ENCODE measurements at regions not wholly inside any gene's neighbourhood (a gene's known extent, or its start where the extent isn't known, plus 50 kb on each side); places are given as distances from the start of the nearest gene placed in this dataset.

DNA sequence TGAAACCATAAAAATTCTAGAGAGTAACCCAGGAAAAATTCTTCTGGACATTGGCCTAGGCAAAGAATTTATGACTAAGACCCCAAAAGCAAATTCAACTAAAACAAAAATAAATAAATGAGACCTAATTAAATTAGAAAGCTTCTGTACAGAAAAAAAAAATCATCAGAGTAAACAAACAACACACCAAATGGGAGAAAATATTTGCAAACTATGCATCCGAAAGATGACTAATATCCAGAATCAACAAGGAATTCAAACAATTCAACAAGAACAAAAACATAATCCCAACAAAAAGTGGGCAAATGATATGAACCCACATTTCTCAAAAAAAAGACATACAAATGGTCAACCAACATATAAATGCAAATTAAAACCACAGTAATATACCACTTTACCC is 242.6 kb upstream of the CDYL start (continued):
- TF ChIP-seq, protein P1, sequence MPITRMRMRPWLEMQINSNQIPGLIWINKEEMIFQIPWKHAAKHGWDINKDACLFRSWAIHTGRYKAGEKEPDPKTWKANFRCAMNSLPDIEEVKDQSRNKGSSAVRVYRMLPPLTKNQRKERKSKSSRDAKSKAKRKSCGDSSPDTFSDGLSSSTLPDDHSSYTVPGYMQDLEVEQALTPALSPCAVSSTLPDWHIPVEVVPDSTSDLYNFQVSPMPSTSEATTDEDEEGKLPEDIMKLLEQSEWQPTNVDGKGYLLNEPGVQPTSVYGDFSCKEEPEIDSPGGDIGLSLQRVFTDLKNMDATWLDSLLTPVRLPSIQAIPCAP (CRISPR knock-in tag; IDR thresholded peaks at IDR 0.05; ENCODE audit: borderline replicate concordance), result no peak
- no peak for TF ChIP-seq ZNF165 (CRISPR knock-in tag; IDR thresholded peaks at IDR 0.05; ENCODE audit: borderline replicate concordance)
- TF ChIP-seq KAT2B (IDR thresholded peaks at IDR 0.05; ENCODE audit: low read depth, low read length), result no peak
- no peak for TF ChIP-seq ZNF695 (CRISPR knock-in tag; IDR thresholded peaks at IDR 0.05)

DNA sequence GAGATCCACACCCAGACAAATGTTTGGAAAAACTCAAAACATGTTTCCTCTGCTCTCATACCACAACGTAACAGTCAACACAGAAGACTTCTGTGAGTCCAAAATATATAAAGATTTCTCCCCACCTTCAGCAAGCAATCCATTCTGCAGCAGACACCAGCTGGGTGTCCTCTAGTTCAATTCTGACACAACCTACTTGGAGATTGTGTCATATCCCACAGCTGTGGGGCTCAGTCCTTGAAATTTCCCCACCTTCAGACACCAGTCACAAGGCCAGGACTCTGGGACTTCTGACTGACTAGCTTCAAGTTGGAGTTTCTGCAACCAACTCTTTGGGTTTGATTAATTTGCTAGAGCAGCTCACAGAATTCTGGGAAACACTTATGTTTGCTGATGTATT is 244.8 kb upstream of the CDYL start:
- intact Hi-C loops (cut with micrococcal nuclease) (no loop called here), in situ Hi-C loops (cut with MboI) (no loop called here)
- 0% methylated on average over 1 of the region's 1 CpG for WGBS (ENCODE audit: insufficient coverage, low coverage, missing lambda C conversion rate)

More for the DNA sequence above, 244.8 kb upstream of the CDYL start:
- DNase-seq (ENCODE audit: extremely low read depth in 1 of 4, low spot score in 3 of 4) (no peak), ATAC-seq (no peak), FAIRE-seq (no peak)
- ChIA-PET CTCF (ENCODE audit: low intra/inter-chr PET ratio) (no interaction called here), POLR2A (interaction anchor here (0.7 to 0.9 kb wide), 2 partner anchors 93 to 113 kb away, joined by 3 read pairs; no protein-coding TSS in a partner anchor)
- Histone ChIP-seq H3K27me3 (ENCODE audit: control insufficient read depth in 2 of 2, insufficient read depth in 2 of 2, low read length in 2 of 2) (no peaks in the 10 kb centered on the region; a peak in 1 of 5 replicates), H3K79me2 (ENCODE audit: control insufficient read depth, insufficient read depth, low read length) (no peaks in the 10 kb centered on the region), H3K36me3 (ENCODE audit: control insufficient read depth, insufficient read depth, low read length) (no peaks in the 10 kb centered on the region), H3K9me3 (replicated peaks; ENCODE audit: control insufficient read depth, insufficient read depth, low read depth, low read length) (no peaks in the 10 kb centered on the region), H4K20me1 (replicated peaks; ENCODE audit: control insufficient read depth, insufficient read depth, low read length) (no peaks in the 10 kb centered on the region), H3K27ac (ENCODE audit: extremely low read depth, low read depth, low read length) (no peak overlapping the region), H3K4me1 (replicated peaks in 1 of 2; ENCODE audit: control insufficient read depth in 2 of 2, insufficient read depth in 2 of 2, low read length in 2 of 2) (no peaks in the 10 kb centered on the region), H3K9me1 (ENCODE audit: control insufficient read depth, insufficient read depth, low read length) (no peaks in the 10 kb centered on the region), H2AFZ (ENCODE audit: low read depth, low read length) (no peak overlapping the region), H3K4me3 (no peak overlapping the region), H3K9ac (ENCODE audit: insufficient read depth in 1 of 2, low read depth in 2 of 2, low read length in 2 of 2) (no peak overlapping the region), H3K4me2 (ENCODE audit: insufficient read depth, low read length) (no peak overlapping the region)
- BruUV-seq (replicated peaks), result no TSS peak
- no peak for TF ChIP-seq MTA2 (IDR thresholded peaks at IDR 0.05; ENCODE audit: low read depth)
- TF ChIP-seq, protein P2, sequence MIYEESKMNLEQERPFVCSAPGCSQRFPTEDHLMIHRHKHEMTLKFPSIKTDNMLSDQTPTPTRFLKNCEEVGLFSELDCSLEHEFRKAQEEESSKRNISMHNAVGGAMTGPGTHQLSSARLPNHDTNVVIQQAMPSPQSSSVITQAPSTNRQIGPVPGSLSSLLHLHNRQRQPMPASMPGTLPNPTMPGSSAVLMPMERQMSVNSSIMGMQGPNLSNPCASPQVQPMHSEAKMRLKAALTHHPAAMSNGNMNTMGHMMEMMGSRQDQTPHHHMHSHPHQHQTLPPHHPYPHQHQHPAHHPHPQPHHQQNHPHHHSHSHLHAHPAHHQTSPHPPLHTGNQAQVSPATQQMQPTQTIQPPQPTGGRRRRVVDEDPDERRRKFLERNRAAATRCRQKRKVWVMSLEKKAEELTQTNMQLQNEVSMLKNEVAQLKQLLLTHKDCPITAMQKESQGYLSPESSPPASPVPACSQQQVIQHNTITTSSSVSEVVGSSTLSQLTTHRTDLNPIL (CRISPR knock-in tag; IDR thresholded peaks at IDR 0.05), result no peak

Data from K562 (cell line).